ENCODE measurements at regions not wholly inside any gene's neighbourhood (a gene's known extent, or its start where the extent isn't known, plus 50 kb on each side); places are given as distances from the start of the nearest gene placed in this dataset.

DNA sequence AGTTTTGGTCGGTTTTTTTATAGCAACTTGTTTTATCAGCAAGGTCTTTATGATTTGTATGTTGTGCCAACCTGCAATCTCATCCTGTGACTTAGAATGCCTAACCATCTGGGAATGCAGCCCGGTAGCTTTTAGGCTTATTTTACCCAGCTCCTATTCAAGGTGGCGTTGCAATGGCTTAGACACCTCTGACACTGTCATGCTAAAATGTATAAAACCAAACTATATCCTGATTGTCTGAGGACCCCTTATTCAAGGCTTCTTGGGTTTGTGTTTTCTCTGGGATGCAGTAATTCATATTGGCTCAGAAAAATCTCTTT lies 209.0 kb upstream of the ALCAM start:
- H3K36me3 ChIP-seq (ENCODE audit: control insufficient read depth in 2 of 2, insufficient read depth in 2 of 2, low read length in 2 of 2): no peaks in the 10 kb centered on the region
- no peak overlapping the region for H3K4me3 ChIP-seq (ENCODE audit: low read length in 2 of 2)
- H3K9me3 ChIP-seq (ENCODE audit: control insufficient read depth in 2 of 2, low read length in 2 of 2): no peaks in the 10 kb centered on the region
- H3K27ac ChIP-seq (ENCODE audit: low read depth in 2 of 2, low read length in 2 of 2): no peak overlapping the region
- H3K4me1 ChIP-seq (ENCODE audit: control insufficient read depth in 2 of 2, insufficient read depth in 2 of 2, low read length in 2 of 2): no peaks in the 10 kb centered on the region
- no peak overlapping the region for H3K9ac ChIP-seq (ENCODE audit: low read depth in 1 of 2, low read length in 2 of 2)
- H3K27me3 ChIP-seq (ENCODE audit: control insufficient read depth in 2 of 2, insufficient read depth in 2 of 2, low read length in 2 of 2): no peaks in the 10 kb centered on the region

DNA sequence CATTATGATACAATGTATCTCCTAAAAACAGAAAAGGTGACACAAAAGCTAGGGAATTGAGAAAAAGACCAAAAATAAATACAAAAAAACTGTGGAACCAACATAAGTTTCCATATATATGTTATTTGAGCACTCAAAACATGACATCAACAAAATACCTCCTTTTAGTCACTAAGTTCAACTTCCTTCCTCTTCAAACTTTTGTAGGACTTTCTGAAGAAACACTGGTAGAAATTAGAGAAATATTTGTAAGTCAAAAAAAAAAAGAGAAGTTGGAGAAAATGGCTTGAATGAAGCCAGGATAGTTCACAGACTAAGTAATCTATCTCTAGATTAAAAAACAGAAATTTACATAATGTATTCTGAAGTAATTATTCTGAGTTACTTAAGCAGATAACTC lies 208.4 kb upstream of the ALCAM start:
- no peak overlapping the region for H3K27ac ChIP-seq (ENCODE audit: low read depth in 2 of 2, low read length in 2 of 2)
- H3K36me3 ChIP-seq (ENCODE audit: control insufficient read depth in 2 of 2, insufficient read depth in 2 of 2, low read length in 2 of 2): no peaks in the 10 kb centered on the region
- no peak overlapping the region for H3K9ac ChIP-seq (ENCODE audit: low read depth in 1 of 2, low read length in 2 of 2)
- H3K4me3 ChIP-seq (ENCODE audit: low read length in 2 of 2): no peak overlapping the region
- no peaks in the 10 kb centered on the region for H3K27me3 ChIP-seq (ENCODE audit: control insufficient read depth in 2 of 2, insufficient read depth in 2 of 2, low read length in 2 of 2)
- H3K9me3 ChIP-seq (ENCODE audit: control insufficient read depth in 2 of 2, low read length in 2 of 2): no peaks in the 10 kb centered on the region
- no peaks in the 10 kb centered on the region for H3K4me1 ChIP-seq (ENCODE audit: control insufficient read depth in 2 of 2, insufficient read depth in 2 of 2, low read length in 2 of 2)

DNA sequence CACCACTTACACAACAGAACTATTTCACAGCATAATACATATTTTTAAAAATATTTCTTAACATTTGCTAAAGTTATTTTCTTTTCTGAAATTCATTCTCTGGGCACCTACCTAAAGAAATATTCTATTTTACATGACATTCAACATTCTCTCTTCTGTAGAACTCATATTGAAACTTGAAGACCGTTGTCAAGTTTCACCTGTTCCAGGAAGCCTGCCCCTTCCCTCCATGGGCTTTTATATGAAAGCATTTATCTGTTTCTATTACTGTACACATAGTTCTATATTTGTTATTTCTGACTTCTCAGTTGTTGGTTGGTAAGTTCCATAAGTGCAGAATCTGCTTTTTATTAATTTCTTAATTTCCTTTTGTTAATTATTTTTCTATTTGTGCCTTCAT lies 204.3 kb upstream of the ALCAM start:
- no peaks in the 10 kb centered on the region for H3K36me3 ChIP-seq (ENCODE audit: control insufficient read depth in 2 of 2, insufficient read depth in 2 of 2, low read length in 2 of 2)
- H3K4me3 ChIP-seq (ENCODE audit: low read length in 2 of 2): no peak overlapping the region
- H3K4me1 ChIP-seq (ENCODE audit: control insufficient read depth in 2 of 2, insufficient read depth in 2 of 2, low read length in 2 of 2): no peaks in the 10 kb centered on the region
- H3K27ac ChIP-seq (ENCODE audit: low read depth in 2 of 2, low read length in 2 of 2): no peak overlapping the region
- no peaks in the 10 kb centered on the region for H3K27me3 ChIP-seq (ENCODE audit: control insufficient read depth in 2 of 2, insufficient read depth in 2 of 2, low read length in 2 of 2)
- H3K9ac ChIP-seq (ENCODE audit: low read depth in 1 of 2, low read length in 2 of 2): no peak overlapping the region
- no peaks in the 10 kb centered on the region for H3K9me3 ChIP-seq (ENCODE audit: control insufficient read depth in 2 of 2, low read length in 2 of 2)

DNA sequence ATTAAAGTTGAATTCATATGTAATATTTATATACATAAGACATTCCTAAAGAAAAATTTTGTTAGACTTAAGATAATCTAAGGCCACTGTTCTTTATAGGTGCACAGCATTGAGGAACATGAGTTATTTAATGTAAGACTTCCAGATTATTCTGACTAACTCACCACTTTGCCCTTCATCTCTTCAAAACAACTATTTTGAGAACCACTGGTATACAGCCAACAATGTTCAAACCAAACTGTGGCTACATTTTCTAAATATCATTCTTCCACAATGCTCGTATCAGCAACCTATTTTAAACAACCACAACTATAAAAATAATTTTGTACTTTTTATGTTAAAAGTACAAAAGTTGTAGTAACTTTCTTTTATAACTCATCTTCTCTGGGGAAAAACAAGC lies 199.8 kb upstream of the ALCAM start:
- no peaks in the 10 kb centered on the region for H3K4me1 ChIP-seq (ENCODE audit: control insufficient read depth in 2 of 2, insufficient read depth in 2 of 2, low read length in 2 of 2)
- no peaks in the 10 kb centered on the region for H3K36me3 ChIP-seq (ENCODE audit: control insufficient read depth in 2 of 2, insufficient read depth in 2 of 2, low read length in 2 of 2)
- H3K4me3 ChIP-seq (ENCODE audit: low read length in 2 of 2): no peak overlapping the region
- H3K27ac ChIP-seq (ENCODE audit: low read depth in 2 of 2, low read length in 2 of 2): no peak overlapping the region
- H3K27me3 ChIP-seq (ENCODE audit: control insufficient read depth in 2 of 2, insufficient read depth in 2 of 2, low read length in 2 of 2): no peaks in the 10 kb centered on the region
- H3K9ac ChIP-seq (ENCODE audit: low read depth in 1 of 2, low read length in 2 of 2): no peak overlapping the region
- no peaks in the 10 kb centered on the region for H3K9me3 ChIP-seq (ENCODE audit: control insufficient read depth in 2 of 2, low read length in 2 of 2)

DNA sequence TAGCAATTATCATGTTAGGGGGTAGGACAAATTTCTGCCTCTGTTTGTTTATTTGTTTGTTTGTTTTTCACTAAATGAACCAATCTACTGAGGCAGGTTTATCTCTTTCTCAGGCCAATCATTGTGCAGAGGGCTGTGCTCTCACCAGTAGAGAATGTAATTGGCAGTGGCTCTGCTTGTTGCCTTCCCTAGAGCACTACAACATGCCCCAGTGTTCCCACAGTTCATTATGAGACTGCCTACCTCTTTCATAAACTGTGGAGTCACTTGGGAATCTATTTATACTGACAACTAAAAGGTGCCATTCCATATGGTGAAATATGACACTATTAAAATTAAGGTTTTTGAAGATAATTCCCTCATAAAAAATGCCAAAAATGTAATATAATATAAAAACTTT lies 196.3 kb upstream of the ALCAM start:
- H3K9ac ChIP-seq (ENCODE audit: low read depth in 1 of 2, low read length in 2 of 2): no peak overlapping the region
- no peaks in the 10 kb centered on the region for H3K9me3 ChIP-seq (ENCODE audit: control insufficient read depth in 2 of 2, low read length in 2 of 2)
- no peak overlapping the region for H3K27ac ChIP-seq (ENCODE audit: low read depth in 2 of 2, low read length in 2 of 2)
- no peaks in the 10 kb centered on the region for H3K36me3 ChIP-seq (ENCODE audit: control insufficient read depth in 2 of 2, insufficient read depth in 2 of 2, low read length in 2 of 2)
- H3K4me3 ChIP-seq (ENCODE audit: low read length in 2 of 2): no peak overlapping the region
- H3K27me3 ChIP-seq (ENCODE audit: control insufficient read depth in 2 of 2, insufficient read depth in 2 of 2, low read length in 2 of 2): no peaks in the 10 kb centered on the region
- no peaks in the 10 kb centered on the region for H3K4me1 ChIP-seq (ENCODE audit: control insufficient read depth in 2 of 2, insufficient read depth in 2 of 2, low read length in 2 of 2)

DNA sequence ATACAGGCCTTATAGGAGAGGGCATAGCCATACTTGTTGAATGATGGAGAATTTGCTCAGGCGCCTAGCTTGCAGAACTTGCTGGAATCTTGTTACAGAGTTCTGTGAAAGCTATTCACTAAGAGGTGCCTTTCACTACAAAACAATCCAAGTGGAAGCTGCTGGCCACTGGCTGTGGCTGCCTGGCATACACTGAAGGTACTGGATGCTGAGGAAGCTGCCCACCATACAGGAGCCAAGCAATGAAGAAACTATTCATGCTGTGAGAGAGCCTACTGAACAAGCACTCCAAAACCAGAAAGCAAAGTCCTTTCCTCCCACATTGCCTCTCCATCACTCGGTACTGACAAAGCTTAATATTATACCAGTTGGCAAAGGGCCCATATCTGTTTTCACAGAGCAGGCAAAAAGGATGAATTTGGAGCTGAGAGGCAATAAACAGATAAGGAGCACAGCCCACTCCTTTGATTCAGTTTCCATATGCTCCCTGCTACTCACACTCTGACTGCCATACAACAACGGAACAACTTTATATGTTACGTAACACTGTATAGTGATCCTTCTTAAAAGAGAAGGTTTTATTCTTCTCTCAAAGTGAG lies 192.6 kb upstream of the ALCAM start:
- H3K27me3 ChIP-seq (ENCODE audit: control insufficient read depth in 2 of 2, insufficient read depth in 2 of 2, low read length in 2 of 2): no peaks in the 10 kb centered on the region
- no peaks in the 10 kb centered on the region for H3K36me3 ChIP-seq (ENCODE audit: control insufficient read depth in 2 of 2, insufficient read depth in 2 of 2, low read length in 2 of 2)
- no peaks in the 10 kb centered on the region for H3K4me1 ChIP-seq (ENCODE audit: control insufficient read depth in 2 of 2, insufficient read depth in 2 of 2, low read length in 2 of 2)
- H3K9ac ChIP-seq (ENCODE audit: low read depth in 1 of 2, low read length in 2 of 2): no peak overlapping the region
- H3K9me3 ChIP-seq (ENCODE audit: control insufficient read depth in 2 of 2, low read length in 2 of 2): no peaks in the 10 kb centered on the region
- no peak overlapping the region for H3K27ac ChIP-seq (ENCODE audit: low read depth in 2 of 2, low read length in 2 of 2)
- no peak overlapping the region for H3K4me3 ChIP-seq (ENCODE audit: low read length in 2 of 2)

DNA sequence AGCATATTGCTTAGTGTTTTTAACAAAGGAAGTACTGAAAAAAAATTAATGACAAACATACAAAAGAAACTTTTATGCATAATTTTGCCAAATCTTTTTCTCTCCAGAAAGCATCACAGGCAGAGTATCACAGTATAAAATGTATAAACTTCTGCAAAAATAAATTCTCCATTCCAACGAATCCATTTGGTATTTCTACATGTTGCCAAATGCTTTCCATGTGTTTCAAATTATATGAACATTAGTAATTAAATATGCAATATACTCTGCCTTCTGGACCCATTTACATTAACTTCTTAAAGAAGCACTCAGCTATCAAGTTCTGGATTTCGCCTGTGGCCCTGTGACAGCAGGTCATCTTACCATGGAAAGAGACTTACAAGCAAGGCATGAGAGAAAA lies 189.1 kb upstream of the ALCAM start:
- Histone ChIP-seq H3K9me3 (ENCODE audit: control insufficient read depth in 2 of 2, low read length in 2 of 2) (no peaks in the 10 kb centered on the region), H3K27ac (ENCODE audit: low read depth in 2 of 2, low read length in 2 of 2) (no peak overlapping the region), H3K27me3 (ENCODE audit: control insufficient read depth in 2 of 2, insufficient read depth in 2 of 2, low read length in 2 of 2) (no peaks in the 10 kb centered on the region), H3K36me3 (ENCODE audit: control insufficient read depth in 2 of 2, insufficient read depth in 2 of 2, low read length in 2 of 2) (no peaks in the 10 kb centered on the region), H3K9ac (ENCODE audit: low read depth in 1 of 2, low read length in 2 of 2) (no peak overlapping the region), H3K4me3 (ENCODE audit: low read length in 2 of 2) (no peak overlapping the region), H3K4me1 (ENCODE audit: control insufficient read depth in 2 of 2, insufficient read depth in 2 of 2, low read length in 2 of 2) (no peaks in the 10 kb centered on the region)

DNA sequence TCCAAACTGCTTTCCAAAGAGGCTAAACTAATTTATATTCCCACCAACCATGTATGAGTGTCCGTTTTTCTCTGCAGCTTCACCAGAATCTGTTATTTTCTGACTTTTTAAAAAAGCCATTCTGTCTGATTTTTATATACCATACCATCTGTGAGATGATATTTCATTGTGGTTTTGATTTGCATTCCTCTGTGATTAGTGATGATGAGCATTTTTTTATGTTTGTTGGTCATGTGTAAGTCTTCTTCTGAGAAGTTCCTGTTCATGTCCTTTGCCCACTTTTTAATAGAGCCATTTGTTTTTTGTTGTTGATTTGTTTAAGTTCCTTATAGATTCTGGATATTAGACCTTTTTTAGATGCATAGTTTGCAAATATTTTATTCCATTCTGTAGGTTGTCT lies 179.4 kb upstream of the ALCAM start:
- no peaks in the 10 kb centered on the region for H3K27me3 ChIP-seq (ENCODE audit: control insufficient read depth in 2 of 2, insufficient read depth in 2 of 2, low read length in 2 of 2)
- no peaks in the 10 kb centered on the region for H3K9me3 ChIP-seq (ENCODE audit: control insufficient read depth in 2 of 2, low read length in 2 of 2)
- H3K4me1 ChIP-seq (ENCODE audit: control insufficient read depth in 2 of 2, insufficient read depth in 2 of 2, low read length in 2 of 2): no peaks in the 10 kb centered on the region
- H3K36me3 ChIP-seq (ENCODE audit: control insufficient read depth in 2 of 2, insufficient read depth in 2 of 2, low read length in 2 of 2): no peaks in the 10 kb centered on the region
- no peak overlapping the region for H3K4me3 ChIP-seq (ENCODE audit: low read length in 2 of 2)
- H3K9ac ChIP-seq (ENCODE audit: low read depth in 1 of 2, low read length in 2 of 2): no peak overlapping the region
- H3K27ac ChIP-seq (ENCODE audit: low read depth in 2 of 2, low read length in 2 of 2): no peak overlapping the region

DNA sequence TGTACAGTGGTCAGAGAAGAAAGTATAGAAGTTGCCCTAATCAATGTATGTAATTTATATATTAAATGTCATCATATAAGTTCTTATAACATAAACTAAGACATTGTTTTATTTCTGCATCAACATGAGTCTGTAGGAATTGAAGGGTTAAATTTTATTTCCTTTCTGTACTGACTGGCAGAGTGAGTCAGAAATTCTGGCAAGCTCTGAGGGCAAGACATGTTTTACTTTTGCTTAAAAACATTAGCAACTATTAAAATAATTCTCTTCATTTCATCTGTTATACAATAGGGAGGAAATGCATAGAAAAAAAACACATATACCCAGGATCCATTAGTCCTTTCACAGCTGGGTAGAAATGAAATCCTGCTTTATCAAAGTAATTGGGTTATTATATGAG lies 171.4 kb upstream of the ALCAM start:
- Histone ChIP-seq H3K4me3 (ENCODE audit: low read length in 2 of 2) (no peak overlapping the region), H3K36me3 (ENCODE audit: control insufficient read depth in 2 of 2, insufficient read depth in 2 of 2, low read length in 2 of 2) (no peaks in the 10 kb centered on the region), H3K27ac (ENCODE audit: low read depth in 2 of 2, low read length in 2 of 2) (no peak overlapping the region)

DNA sequence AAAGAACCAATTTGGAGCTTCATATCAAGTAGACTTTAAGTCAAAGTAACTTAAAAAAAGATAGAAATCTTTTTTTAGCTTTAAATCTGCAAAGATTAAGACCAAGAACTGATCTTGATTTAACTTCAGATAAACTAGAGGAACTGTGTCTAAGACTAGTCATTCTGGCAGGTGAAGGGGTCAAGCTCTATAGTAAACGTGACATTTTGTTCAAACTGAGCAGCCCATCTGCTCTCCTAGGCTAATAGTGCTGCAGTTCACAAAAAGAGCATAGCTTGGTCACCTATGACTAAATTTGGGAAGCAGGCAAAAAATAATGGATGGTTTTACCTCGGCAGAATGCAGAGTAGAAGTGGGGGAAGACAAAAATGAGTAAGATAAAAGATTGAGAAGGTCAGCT lies 168.8 kb upstream of the ALCAM start:
- Histone ChIP-seq H3K4me1 (ENCODE audit: control insufficient read depth in 2 of 2, insufficient read depth in 2 of 2, low read length in 2 of 2) (no peaks in the 10 kb centered on the region), H3K9me3 (ENCODE audit: control insufficient read depth in 2 of 2, low read length in 2 of 2) (no peaks in the 10 kb centered on the region), H3K27ac (ENCODE audit: low read depth in 2 of 2, low read length in 2 of 2) (no peak overlapping the region), H3K9ac (ENCODE audit: low read depth in 1 of 2, low read length in 2 of 2) (no peak overlapping the region), H3K36me3 (ENCODE audit: control insufficient read depth in 2 of 2, insufficient read depth in 2 of 2, low read length in 2 of 2) (no peaks in the 10 kb centered on the region), H3K4me3 (ENCODE audit: low read length in 2 of 2) (no peak overlapping the region), H3K27me3 (ENCODE audit: control insufficient read depth in 2 of 2, insufficient read depth in 2 of 2, low read length in 2 of 2) (no peaks in the 10 kb centered on the region)

More for the DNA sequence above, 171.4 kb upstream of the ALCAM start:
- H3K4me1 ChIP-seq (ENCODE audit: control insufficient read depth in 2 of 2, insufficient read depth in 2 of 2, low read length in 2 of 2): no peaks in the 10 kb centered on the region
- H3K9ac ChIP-seq (ENCODE audit: low read depth in 1 of 2, low read length in 2 of 2): no peak overlapping the region
- no peaks in the 10 kb centered on the region for H3K27me3 ChIP-seq (ENCODE audit: control insufficient read depth in 2 of 2, insufficient read depth in 2 of 2, low read length in 2 of 2)
- H3K9me3 ChIP-seq (ENCODE audit: control insufficient read depth in 2 of 2, low read length in 2 of 2): no peaks in the 10 kb centered on the region

DNA sequence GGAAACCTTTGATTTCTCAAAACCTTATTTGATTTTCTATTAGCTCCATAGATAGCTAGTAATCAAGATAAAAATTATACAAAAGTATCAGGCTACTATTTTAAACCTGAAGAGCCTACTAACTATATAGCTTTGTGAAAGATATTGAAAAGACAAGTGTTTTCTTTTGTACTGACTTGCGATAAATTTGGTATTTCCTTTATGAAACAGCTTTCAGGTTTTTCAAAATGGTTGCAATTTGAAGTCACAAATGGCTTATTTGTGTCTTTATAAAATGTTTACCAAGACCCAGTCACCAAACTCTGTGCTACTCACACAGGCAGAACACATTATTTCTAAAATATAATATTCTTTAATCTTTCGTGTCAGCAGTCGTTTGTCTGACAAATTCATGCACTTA lies 167.5 kb upstream of the ALCAM start:
- no peaks in the 10 kb centered on the region for H3K4me1 ChIP-seq (ENCODE audit: control insufficient read depth in 2 of 2, insufficient read depth in 2 of 2, low read length in 2 of 2)
- H3K27me3 ChIP-seq (ENCODE audit: control insufficient read depth in 2 of 2, insufficient read depth in 2 of 2, low read length in 2 of 2): no peaks in the 10 kb centered on the region
- no peak overlapping the region for H3K4me3 ChIP-seq (ENCODE audit: low read length in 2 of 2)
- H3K36me3 ChIP-seq (ENCODE audit: control insufficient read depth in 2 of 2, insufficient read depth in 2 of 2, low read length in 2 of 2): no peaks in the 10 kb centered on the region
- H3K9me3 ChIP-seq (ENCODE audit: control insufficient read depth in 2 of 2, low read length in 2 of 2): no peaks in the 10 kb centered on the region
- H3K27ac ChIP-seq (ENCODE audit: low read depth in 2 of 2, low read length in 2 of 2): no peak overlapping the region
- H3K9ac ChIP-seq (ENCODE audit: low read depth in 1 of 2, low read length in 2 of 2): no peak overlapping the region
